Large intestine (tissue), 3 donors: ENCODE measurements at regions not wholly inside any gene's neighbourhood (a gene's known extent, or its start where the extent isn't known, plus 50 kb on each side); places are given as distances from the start of the nearest gene placed in this dataset.
"Not testable (repeated sequence)": the region's sequence is repeated elsewhere in the genome, so short reads cannot be mapped to it uniquely, and the experiment has no call there.

ENCODE experiments used
- DNase-seq, 2 donors: peaks; one replicate each; pipeline versions ENCODE4 v3.0.0 to v3.0.0-alpha.2; 2013
- H3K27ac ChIP-seq: one replicate; pipeline ENCODE4 v1.5.1; 2013; ENCODE audit warnings: low read length
- H3K27me3 ChIP-seq: 2 replicates; pipeline ENCODE4 v1.6.1; 2013; ENCODE audit warnings: low read length; ENCODE audit not compliant: control insufficient read depth, insufficient read depth
- H3K36me3 ChIP-seq: 2 replicates; pipeline ENCODE4 v1.6.1; 2013; ENCODE audit warnings: low read length; ENCODE audit not compliant: control insufficient read depth, insufficient read depth
- H3K4me1 ChIP-seq: one replicate; pipeline ENCODE4 v1.6.1; 2013; ENCODE audit warnings: low read length; ENCODE audit not compliant: control insufficient read depth, insufficient read depth
- H3K4me3 ChIP-seq: one replicate; pipeline ENCODE4 v1.5.1; 2013; ENCODE audit warnings: low read length
- H3K9me3 ChIP-seq: one replicate; pipeline ENCODE4 v1.6.1; 2013; ENCODE audit warnings: mild to moderate bottlenecking, low read depth, low read length, moderate library complexity; ENCODE audit not compliant: control insufficient read depth
- WGBS: methylation state at CpG from one replicate; pipeline ENCODE4 v1.1.5; 2013; ENCODE audit warnings: low lambda C conversion rate; ENCODE audit not compliant: insufficient coverage; 5-methylcytosine and 5-hydroxymethylcytosine counted together

- WGBS = no CpG with 5 or more reads among the region's 2 CpGs
- not testable (repeated sequence) for H3K27ac ChIP-seq
Observed at GRCh38 chr6:144410574-144410973, 125.4 kb downstream of the UTRN start.

DNA sequence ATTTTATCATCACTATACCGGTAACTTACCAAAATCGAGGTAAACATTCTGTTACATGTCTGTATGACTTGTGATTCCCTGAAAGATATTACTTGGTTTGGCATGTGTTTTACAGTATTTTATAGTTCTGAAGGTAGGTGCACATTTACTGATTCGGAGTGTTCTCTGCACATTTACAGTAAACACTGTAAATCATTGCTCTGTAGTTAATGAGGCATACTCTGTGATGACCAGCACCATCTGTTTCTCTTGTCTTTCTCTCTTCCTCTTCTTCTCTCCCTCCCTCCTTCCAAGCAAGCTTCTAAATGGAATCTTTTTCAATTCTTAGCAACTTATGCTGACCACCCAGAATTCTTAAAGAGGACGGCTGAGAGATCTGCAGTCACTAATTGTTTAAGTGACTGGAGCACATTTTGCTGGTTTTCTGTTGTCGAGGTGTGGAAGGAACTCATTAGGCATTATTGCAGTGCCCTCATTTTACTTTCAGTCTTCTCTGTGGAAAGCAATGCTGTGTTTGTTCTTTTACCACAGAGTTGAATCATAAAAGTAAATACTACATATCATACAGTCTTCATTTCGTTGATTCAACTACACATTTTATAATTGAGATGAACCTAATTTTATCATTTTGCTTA, 126.5 kb downstream of the UTRN start:
- no peak overlapping the region for H3K4me3 ChIP-seq
- WGBS = 43% methylated on average over 3 of the region's 6 CpGs
- DNase-seq = no peak
- no peaks in the 10 kb centered on the region for H3K4me1 ChIP-seq
- H3K9me3 ChIP-seq = no peaks in the 10 kb centered on the region
- no peaks in the 10 kb centered on the region for H3K27me3 ChIP-seq
- no peaks in the 10 kb centered on the region for H3K36me3 ChIP-seq
- H3K27ac ChIP-seq = no peak overlapping the region

More at GRCh38 chr6:144410574-144410973, 125.4 kb downstream of the UTRN start:
- H3K4me3 ChIP-seq, H3K36me3 ChIP-seq, DNase-seq, H3K27me3 ChIP-seq, H3K9me3 ChIP-seq, H3K4me1 ChIP-seq: not testable (repeated sequence)

DNA sequence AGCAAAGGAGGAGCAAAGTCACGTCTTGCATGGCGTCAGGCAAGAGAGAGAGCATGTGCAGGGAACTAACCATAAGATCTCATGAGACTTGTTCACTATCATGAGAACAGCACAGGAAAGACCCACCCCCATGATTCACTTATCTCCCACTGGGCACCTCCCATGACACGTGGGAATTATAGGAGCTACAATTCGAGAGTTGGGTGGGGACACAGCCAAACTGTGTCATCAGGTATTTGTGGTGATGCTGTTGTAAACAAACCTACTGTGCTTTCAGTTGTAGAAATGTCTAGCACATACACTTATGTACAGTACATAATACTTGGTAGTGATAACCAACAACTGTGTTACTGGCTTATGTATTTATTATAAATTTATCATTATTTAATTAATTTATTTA, 128.3 kb downstream of the UTRN start:
- Histone ChIP-seq H3K27ac (no peak overlapping the region), H3K36me3 (no peaks in the 10 kb centered on the region), H3K9me3 (no peaks in the 10 kb centered on the region), H3K4me3 (no peak overlapping the region), H3K4me1 (no peaks in the 10 kb centered on the region), H3K27me3 (no peaks in the 10 kb centered on the region)
- DNase-seq = no peak
- WGBS = no CpG with 5 or more reads among the region's 4 CpGs

DNA sequence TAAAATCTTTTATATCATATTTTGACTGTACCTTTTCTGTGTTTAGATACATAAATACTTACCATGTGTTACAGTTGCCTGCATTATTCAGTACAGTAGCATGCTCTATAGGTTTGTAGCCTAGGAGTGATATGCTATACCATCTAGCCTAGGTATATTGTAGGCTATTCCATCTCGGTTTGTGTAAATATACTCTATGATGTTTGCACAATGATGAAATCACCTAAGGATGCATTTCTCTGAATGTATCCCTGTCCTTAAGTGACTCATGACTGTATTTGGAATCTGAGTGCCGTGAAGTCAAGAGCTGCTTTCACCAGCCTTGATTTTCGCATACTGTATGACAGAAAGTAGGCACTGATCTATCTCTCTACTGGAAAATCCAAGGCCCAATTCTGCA, 129.9 kb downstream of the UTRN start:
- Histone ChIP-seq H3K4me3 (no peak overlapping the region), H3K9me3 (no peaks in the 10 kb centered on the region), H3K27ac (no peak overlapping the region), H3K4me1 (no peaks in the 10 kb centered on the region), H3K27me3 (no peaks in the 10 kb centered on the region), H3K36me3 (no peaks in the 10 kb centered on the region)
- no CpG with 5 or more reads among the region's 3 CpGs for WGBS
- DNase-seq = no peak

GRCh38 chr6:144415835-144416237, 130.7 kb downstream of the UTRN start:
- WGBS = 80% methylated on average over 1 of the region's 2 CpGs
- Histone ChIP-seq H3K4me3 (no peak overlapping the region), H3K4me1 (no peaks in the 10 kb centered on the region), H3K9me3 (no peaks in the 10 kb centered on the region), H3K27ac (no peak overlapping the region), H3K36me3 (no peaks in the 10 kb centered on the region), H3K27me3 (no peaks in the 10 kb centered on the region)
- DNase-seq = no peak

GRCh38 chr6:144416244-144416643, 131.1 kb downstream of the UTRN start:
- H3K4me1 ChIP-seq = no peaks in the 10 kb centered on the region
- no peaks in the 10 kb centered on the region for H3K27me3 ChIP-seq
- DNase-seq = no peak
- no peak overlapping the region for H3K27ac ChIP-seq
- no CpG with 5 or more reads among the region's 4 CpGs for WGBS
- no peak overlapping the region for H3K4me3 ChIP-seq
- H3K9me3 ChIP-seq = no peaks in the 10 kb centered on the region
- H3K36me3 ChIP-seq = no peaks in the 10 kb centered on the region

GRCh38 chr6:144416773-144417172, 131.6 kb downstream of the UTRN start:
- no peaks in the 10 kb centered on the region for H3K9me3 ChIP-seq
- no peaks in the 10 kb centered on the region for H3K4me1 ChIP-seq
- no peaks in the 10 kb centered on the region for H3K36me3 ChIP-seq
- DNase-seq = no peak
- no peaks in the 10 kb centered on the region for H3K27me3 ChIP-seq
- no peak overlapping the region for H3K27ac ChIP-seq
- no CpG with 5 or more reads among the region's 1 CpG for WGBS
- no peak overlapping the region for H3K4me3 ChIP-seq

- Histone ChIP-seq H3K36me3 (peaks cover under 1% of the 10 kb centered on the region), H3K4me3 (no peak overlapping the region), H3K27ac (no peak overlapping the region), H3K9me3 (no peaks in the 10 kb centered on the region), H3K27me3 (no peaks in the 10 kb centered on the region), H3K4me1 (no peaks in the 10 kb centered on the region)
- DNase-seq = no peak
Observed at GRCh38 chr6:144417681-144418080, 132.5 kb downstream of the UTRN start.

DNA sequence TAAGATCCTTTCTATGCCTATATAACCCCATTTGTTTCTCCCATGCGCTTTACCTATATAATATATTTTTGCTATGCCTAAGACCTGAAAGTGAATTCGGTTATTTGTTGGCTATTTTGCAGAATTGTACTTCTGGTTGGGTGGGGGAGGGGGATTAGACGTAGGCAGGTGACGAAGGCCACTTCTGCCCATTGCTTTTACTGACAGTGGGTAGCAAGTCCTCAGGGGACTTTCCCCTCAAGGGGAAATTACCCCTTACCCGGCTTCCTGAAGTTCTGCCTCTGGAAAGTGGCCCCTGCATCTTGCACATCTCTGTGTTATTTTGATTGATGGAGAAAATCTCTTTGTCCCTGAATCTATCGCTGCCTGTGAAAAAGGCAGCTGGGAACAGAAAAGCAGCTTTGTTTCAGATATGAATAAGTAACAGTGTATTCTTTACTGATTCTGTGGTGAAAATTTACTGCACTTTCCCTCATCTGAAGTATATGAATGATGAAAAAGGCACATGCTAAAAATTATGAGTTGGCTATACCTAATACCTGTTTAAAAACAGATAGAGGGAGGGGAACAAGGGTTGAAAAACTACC, 133.9 kb downstream of the UTRN start:
- H3K27ac ChIP-seq = no peak overlapping the region
- no peak for DNase-seq
- H3K9me3 ChIP-seq = no peaks in the 10 kb centered on the region
- H3K27me3 ChIP-seq = no peaks in the 10 kb centered on the region
- no peak overlapping the region for H3K4me3 ChIP-seq
- H3K36me3 ChIP-seq = peaks cover 3% of the 10 kb centered on the region
- H3K4me1 ChIP-seq = no peaks in the 10 kb centered on the region
- no CpG with 5 or more reads among the region's 6 CpGs for WGBS

- no peaks in the 10 kb centered on the region for H3K4me1 ChIP-seq
- no peaks in the 10 kb centered on the region for H3K9me3 ChIP-seq
- no peak for DNase-seq
- peaks cover 7% of the 10 kb centered on the region for H3K36me3 ChIP-seq
- H3K27ac ChIP-seq = no peak overlapping the region
- no peaks in the 10 kb centered on the region for H3K27me3 ChIP-seq
- no CpG with 5 or more reads among the region's 3 CpGs for WGBS
- no peak overlapping the region for H3K4me3 ChIP-seq
Observed at GRCh38 chr6:144423167-144423566, 138.0 kb downstream of the UTRN start.

GRCh38 chr6:144429753-144430152, 144.6 kb downstream of the UTRN start:
- peaks cover 7% of the 10 kb centered on the region for H3K9me3 ChIP-seq
- no peaks in the 10 kb centered on the region for H3K27me3 ChIP-seq
- H3K36me3 ChIP-seq = peaks cover 17% of the 10 kb centered on the region
- DNase-seq = no peak
- H3K4me3 ChIP-seq = no peak overlapping the region
- no peak overlapping the region for H3K27ac ChIP-seq
- WGBS = 83% methylated on average over 1 of the region's 1 CpG
- H3K4me1 ChIP-seq = no peaks in the 10 kb centered on the region
